Lung (tissue), 11 donors: ENCODE measurements at regions not wholly inside any gene's neighbourhood (a gene's known extent, or its start where the extent isn't known, plus 50 kb on each side); places are given as distances from the start of the nearest gene placed in this dataset.

Source experiments
- ATAC-seq: fragments of 200-7000 bp; cut with Tn5 transposase; one replicate; pipeline ENCODE4 v1.9.1; 2020; ENCODE audit warnings: moderate number of reproducible peaks; ENCODE audit not compliant: insufficient read depth, low FRiP score
- DNase-seq, 3 donors: peaks; one replicate each; pipeline ENCODE4 v3.0.0-alpha.2; 2013 to 2017
- H3K27ac ChIP-seq, 2 donors: one replicate each; pipeline ENCODE4 v1.5.1; 2013; ENCODE audit warnings: mild to moderate bottlenecking in 2 of 2, moderate library complexity in 2 of 2, control low read depth in 1 of 2, inconsistent platforms in 1 of 2, low read depth in 1 of 2, low read length in 1 of 2
- H3K27me3 ChIP-seq, 3 donors: one replicate each; pipeline ENCODE4 v1.5.1; 2013; ENCODE audit warnings: low read length in 2 of 3; ENCODE audit not compliant: control insufficient read depth in 3 of 3, insufficient read depth in 3 of 3
- H3K36me3 ChIP-seq, 4 donors: one replicate each; pipeline ENCODE4 v1.5.1; 2013; ENCODE audit warnings: low read length in 4 of 4, mild to moderate bottlenecking in 1 of 4, moderate library complexity in 1 of 4; ENCODE audit not compliant: control insufficient read depth in 4 of 4, insufficient read depth in 4 of 4
- H3K4me1 ChIP-seq, 5 donors: one replicate each; pipeline ENCODE4 v1.5.1; 2013; ENCODE audit warnings: low read length in 5 of 5, mild to moderate bottlenecking in 2 of 5, moderate library complexity in 1 of 5; ENCODE audit not compliant: control insufficient read depth in 5 of 5, insufficient read depth in 5 of 5
- H3K4me3 ChIP-seq: one replicate; pipeline ENCODE4 v1.5.1; 2013; ENCODE audit warnings: mild to moderate bottlenecking, control low read depth, moderate library complexity
- H3K9ac ChIP-seq, 2 donors: one replicate each; pipeline ENCODE4 v1.5.1; 2013; ENCODE audit warnings: low read length in 2 of 2, control low read depth in 1 of 2; ENCODE audit not compliant: insufficient read depth in 1 of 2
- H3K9me3 ChIP-seq, 4 donors: one replicate each; pipeline ENCODE4 v1.5.1; 2013; ENCODE audit warnings: low read length in 3 of 4, mild to moderate bottlenecking in 1 of 4, moderate library complexity in 1 of 4; ENCODE audit not compliant: control insufficient read depth in 4 of 4, insufficient read depth in 3 of 4
- WGBS, 2 donors: extraction: QIAGEN DNeasy Blood & Tissue Kit; methylation state at CpG; one replicate each; pipeline ENCODE4 v1.1.7; 2013; 5-methylcytosine and 5-hydroxymethylcytosine counted together
- TF ChIP-seq, protein P1 (sequence below): IDR thresholded peaks from 2 replicates; pipeline ENCODE4 v1.5.1; 2012; ENCODE audit warnings: mild to moderate bottlenecking; ENCODE audit errors: control extremely low read depth, extremely low read depth
- donor health status: control.
- donor health status: control.
- donor health status: Bipolar disorder and iron deficiency.
- donor health status: healthy.
- donor health status: DM: yes; HTN: yes; CAD: no.

- H3K27ac ChIP-seq: no peak overlapping the region
- no peaks in the 10 kb centered on the region for H3K27me3 ChIP-seq
- no peak overlapping the region for H3K4me3 ChIP-seq
- 82 to 86% methylated on average over 6 of the region's 6 CpGs for WGBS, 2 donors
- H3K9me3 ChIP-seq: peaks cover 0 to 5% (median 0%) of the 10 kb centered on the region in 4 donors
- peak in 2 of 3 donors; percentile 9 to 10 for DNase-seq
- TF ChIP-seq, protein P1, sequence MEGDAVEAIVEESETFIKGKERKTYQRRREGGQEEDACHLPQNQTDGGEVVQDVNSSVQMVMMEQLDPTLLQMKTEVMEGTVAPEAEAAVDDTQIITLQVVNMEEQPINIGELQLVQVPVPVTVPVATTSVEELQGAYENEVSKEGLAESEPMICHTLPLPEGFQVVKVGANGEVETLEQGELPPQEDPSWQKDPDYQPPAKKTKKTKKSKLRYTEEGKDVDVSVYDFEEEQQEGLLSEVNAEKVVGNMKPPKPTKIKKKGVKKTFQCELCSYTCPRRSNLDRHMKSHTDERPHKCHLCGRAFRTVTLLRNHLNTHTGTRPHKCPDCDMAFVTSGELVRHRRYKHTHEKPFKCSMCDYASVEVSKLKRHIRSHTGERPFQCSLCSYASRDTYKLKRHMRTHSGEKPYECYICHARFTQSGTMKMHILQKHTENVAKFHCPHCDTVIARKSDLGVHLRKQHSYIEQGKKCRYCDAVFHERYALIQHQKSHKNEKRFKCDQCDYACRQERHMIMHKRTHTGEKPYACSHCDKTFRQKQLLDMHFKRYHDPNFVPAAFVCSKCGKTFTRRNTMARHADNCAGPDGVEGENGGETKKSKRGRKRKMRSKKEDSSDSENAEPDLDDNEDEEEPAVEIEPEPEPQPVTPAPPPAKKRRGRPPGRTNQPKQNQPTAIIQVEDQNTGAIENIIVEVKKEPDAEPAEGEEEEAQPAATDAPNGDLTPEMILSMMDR: no peak
- H3K4me1 ChIP-seq: no peaks in the 10 kb centered on the region
- H3K36me3 ChIP-seq: no peaks in the 10 kb centered on the region
- no peak overlapping the region for H3K9ac ChIP-seq
- ATAC-seq: no peak
Measured at GRCh38 chr15:36331531-36332275, 247.7 kb upstream of the CDIN1 start.

GRCh38 chr15:36332301-36332700 is 247.1 kb upstream of the CDIN1 start:
- 94 to 95% methylated on average over 2 of the region's 2 CpGs for whole genome bisulfite sequencing, 2 donors
- no peaks in the 10 kb centered on the region for H3K4me1 ChIP-seq
- H3K27ac ChIP-seq: no peak overlapping the region
- peaks cover 0 to 5% (median 0%) of the 10 kb centered on the region in 4 donors for H3K9me3 ChIP-seq
- DNase-seq (no peak), ATAC-seq (no peak)
- no peaks in the 10 kb centered on the region for H3K36me3 ChIP-seq
- TF ChIP-seq, protein P1: no peak
- no peaks in the 10 kb centered on the region for H3K27me3 ChIP-seq
- no peak overlapping the region for H3K4me3 ChIP-seq
- H3K9ac ChIP-seq: no peak overlapping the region

GRCh38 chr15:36332896-36333295 is 246.5 kb upstream of the CDIN1 start:
- Histone ChIP-seq H3K9me3 (peaks cover 0 to 5% (median 0%) of the 10 kb centered on the region in 4 donors), H3K27me3 (no peaks in the 10 kb centered on the region), H3K4me1 (no peaks in the 10 kb centered on the region), H3K4me3 (no peak overlapping the region), H3K9ac (no peak overlapping the region), H3K27ac (no peak overlapping the region), H3K36me3 (no peaks in the 10 kb centered on the region)
- TF ChIP-seq, protein P1: no peak
- ATAC-seq (no peak), DNase-seq (no peak)
- WGBS, 2 donors: 98 to 100% methylated on average over 2 of the region's 2 CpGs
